HG03159 (cell line): ENCODE measurements at regions not wholly inside any gene's neighbourhood (a gene's known extent, or its start where the extent isn't known, plus 50 kb on each side); places are given as distances from the start of the nearest gene placed in this dataset.

Experiments
- ATAC-seq: cut with Tn5 transposase; IDR thresholded peaks from one replicate; pipeline ENCODE4 v1.9.1; 2021; ENCODE audit warnings: mild to moderate bottlenecking, moderate library complexity; ENCODE audit not compliant: unreplicated experiment

GRCh38 chr4:36492590-36492989 lies 211.2 kb downstream of the DTHD1 start:
- ATAC-seq = no peak

GRCh38 chr4:36493251-36493650 lies 211.8 kb downstream of the DTHD1 start:
- no peak for ATAC-seq

- no peak for ATAC-seq
Observed at GRCh38 chr4:36494016-36494415, 212.6 kb downstream of the DTHD1 start.

- ATAC-seq = no peak
Observed at GRCh38 chr4:36494747-36495146, 213.3 kb downstream of the DTHD1 start.

- no peak for ATAC-seq
Observed at GRCh38 chr4:36502350-36502749, 220.9 kb downstream of the DTHD1 start.

GRCh38 chr4:36508394-36508793 lies 227.0 kb downstream of the DTHD1 start:
- no peak for ATAC-seq

- ATAC-seq = no peak
Observed at GRCh38 chr4:36509845-36510244, 228.4 kb downstream of the DTHD1 start.

- ATAC-seq = no peak
Observed at GRCh38 chr4:36511785-36512184, 230.4 kb downstream of the DTHD1 start.

- no peak for ATAC-seq
Observed at GRCh38 chr4:36516522-36517095, 235.2 kb downstream of the DTHD1 start.

GRCh38 chr4:36523182-36523581 lies 241.8 kb downstream of the DTHD1 start:
- ATAC-seq = no peak

- ATAC-seq = no peak
Observed at GRCh38 chr4:36532670-36533379, 251.4 kb downstream of the DTHD1 start.

- ATAC-seq = no peak
Observed at GRCh38 chr4:36533944-36534343, 252.5 kb downstream of the DTHD1 start.

GRCh38 chr4:36547383-36547782 lies 266.0 kb downstream of the DTHD1 start:
- ATAC-seq = no peak

- no peak for ATAC-seq
Observed at GRCh38 chr4:36549252-36549651, 267.8 kb downstream of the DTHD1 start.

- no peak for ATAC-seq
Observed at GRCh38 chr4:36549992-36550391, 268.6 kb downstream of the DTHD1 start.

GRCh38 chr4:36551697-36552214 lies 270.3 kb downstream of the DTHD1 start:
- ATAC-seq = peak; percentile 93

GRCh38 chr4:36553029-36553428 lies 271.6 kb downstream of the DTHD1 start:
- ATAC-seq = no peak

- ATAC-seq = no peak
Observed at GRCh38 chr4:36553453-36553852, 272.0 kb downstream of the DTHD1 start.

GRCh38 chr4:36556984-36557383 lies 275.6 kb downstream of the DTHD1 start:
- ATAC-seq = no peak

- ATAC-seq = no peak
Observed at GRCh38 chr4:36568575-36568974, 287.2 kb downstream of the DTHD1 start.

GRCh38 chr4:36573441-36573840 lies 292.0 kb downstream of the DTHD1 start:
- ATAC-seq = no peak

GRCh38 chr4:36574816-36575215 lies 293.4 kb downstream of the DTHD1 start:
- ATAC-seq = no peak

GRCh38 chr4:36582198-36582597 lies 300.8 kb downstream of the DTHD1 start:
- no peak for ATAC-seq
